HTR-8/SVneo (cell line): ENCODE measurements at regions not wholly inside any gene's neighbourhood (a gene's known extent, or its start where the extent isn't known, plus 50 kb on each side); places are given as distances from the start of the nearest gene placed in this dataset.
"Not testable (repeated sequence)": the region's sequence is repeated elsewhere in the genome, so short reads cannot be mapped to it uniquely, and the experiment has no call there.

Source experiments
- DNase-seq: peaks from one replicate; pipeline ENCODE4 v3.0.0; 2011; ENCODE audit warnings: low spot score, mixed read lengths; ENCODE audit not compliant: insufficient read length
- FAIRE-seq: peaks from 2 replicates; lab custom pipeline; 2011; peaks lifted over from hg19 to GRCh38; lab: Jason Lieb, UNC

- DNase-seq, result no peak
- no peak for FAIRE-seq
Measured at GRCh38 chr2:9707611-9708160, 76.9 kb upstream of the YWHAQ start.

- no peak for FAIRE-seq
Measured at GRCh38 chr2:9708683-9709538, 78.1 kb upstream of the YWHAQ start.

GRCh38 chr2:9709539-9710285 lies 78.9 kb upstream of the YWHAQ start:
- DNase-seq (no peak), FAIRE-seq (no peak)

More at GRCh38 chr2:9708683-9709538, 78.1 kb upstream of the YWHAQ start:
- no peak for DNase-seq

- no peak for DNase-seq
Measured at GRCh38 chr2:9710311-9710710, 79.5 kb upstream of the YWHAQ start.

GRCh38 chr2:9712263-9712662 lies 81.5 kb upstream of the YWHAQ start:
- DNase-seq, result no peak
- no peak for FAIRE-seq

More at GRCh38 chr2:9710311-9710710, 79.5 kb upstream of the YWHAQ start:
- no peak for FAIRE-seq

- no peak for DNase-seq
- no peak for FAIRE-seq
Measured at GRCh38 chr2:9714630-9715214, 83.9 kb upstream of the YWHAQ start.

GRCh38 chr2:9715238-9715637 lies 84.4 kb upstream of the YWHAQ start:
- DNase-seq (no peak), FAIRE-seq (no peak)

GRCh38 chr2:9717886-9718451 lies 87.2 kb upstream of the YWHAQ start:
- no peak for FAIRE-seq
- DNase-seq, result no peak

- DNase-seq (no peak), FAIRE-seq (no peak)
Measured at GRCh38 chr2:9720352-9721093, 89.7 kb upstream of the YWHAQ start.

- DNase-seq, result no peak
- FAIRE-seq, result no peak
Measured at GRCh38 chr2:9721344-9721743, 90.5 kb upstream of the YWHAQ start.

GRCh38 chr2:9722451-9722850 lies 91.7 kb upstream of the YWHAQ start:
- FAIRE-seq (no peak), DNase-seq (no peak)

GRCh38 chr2:9724565-9724964 lies 93.8 kb upstream of the YWHAQ start:
- DNase-seq (no peak), FAIRE-seq (no peak)

GRCh38 chr2:9725106-9725505 lies 94.3 kb upstream of the YWHAQ start:
- FAIRE-seq, result no peak
- no peak for DNase-seq

- FAIRE-seq, DNase-seq: not testable (repeated sequence)
Measured at GRCh38 chr2:9726016-9726415, 95.2 kb upstream of the YWHAQ start.

- not testable (repeated sequence) for DNase-seq, FAIRE-seq
Measured at GRCh38 chr2:9730523-9730922, 99.7 kb upstream of the YWHAQ start.

- no peak for DNase-seq
- FAIRE-seq, result no peak
Measured at GRCh38 chr2:9732824-9733223, 102.0 kb upstream of the YWHAQ start.

GRCh38 chr2:9734308-9734707 lies 103.5 kb upstream of the YWHAQ start:
- DNase-seq, result no peak
- FAIRE-seq, result no peak

GRCh38 chr2:9735335-9735734 lies 104.5 kb upstream of the YWHAQ start:
- DNase-seq, result no peak
- no peak for FAIRE-seq

GRCh38 chr2:9736021-9736420 lies 105.2 kb upstream of the YWHAQ start:
- FAIRE-seq (no peak), DNase-seq (no peak)
